ENCODE measurements at regions not wholly inside any gene's neighbourhood (a gene's known extent, or its start where the extent isn't known, plus 50 kb on each side); places are given as distances from the start of the nearest gene placed in this dataset.
A peak's percentile ranks its signal among the peaks of the same experiment; 100 is the strongest.

DNA sequence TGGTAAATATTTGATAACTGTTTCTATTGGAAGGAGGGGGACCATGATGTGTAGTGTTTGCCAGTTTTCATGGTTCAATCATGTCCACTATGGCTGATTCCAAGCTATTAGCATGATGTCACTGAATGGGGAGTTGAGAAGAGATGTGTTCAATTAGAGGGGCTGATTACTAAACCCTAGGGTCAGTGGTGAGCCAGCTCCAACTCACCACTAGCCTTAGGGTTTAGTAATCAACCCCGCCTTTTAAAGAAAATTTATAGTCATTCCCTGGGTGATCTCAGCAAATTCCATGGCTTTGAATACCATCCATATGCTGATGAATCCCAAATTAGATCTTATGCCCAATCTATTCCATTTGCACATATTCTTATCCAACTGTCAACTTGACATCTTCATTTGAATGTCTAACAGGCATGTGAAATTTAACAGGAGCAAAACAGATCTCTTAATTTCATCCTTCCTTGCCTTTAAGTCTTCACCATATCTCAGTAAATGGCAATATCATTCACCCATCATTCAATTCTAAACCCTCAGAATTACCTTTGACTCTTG is 98.8 kb downstream of the GCNT1 start:
- intact Hi-C loops (cut with DNase I), result no loop called here
- H3K4me3 ChIP-seq, result no peak overlapping the region
- H3K4me1 ChIP-seq, result no peaks in the 10 kb centered on the region
- no peaks in the 10 kb centered on the region for H3K36me3 ChIP-seq
- ATAC-seq (no peak), DNase-seq (no peak)
- no peaks in the 10 kb centered on the region for H3K9me3 ChIP-seq
- no peak overlapping the region for H3K27ac ChIP-seq
- TF ChIP-seq, protein P1, sequence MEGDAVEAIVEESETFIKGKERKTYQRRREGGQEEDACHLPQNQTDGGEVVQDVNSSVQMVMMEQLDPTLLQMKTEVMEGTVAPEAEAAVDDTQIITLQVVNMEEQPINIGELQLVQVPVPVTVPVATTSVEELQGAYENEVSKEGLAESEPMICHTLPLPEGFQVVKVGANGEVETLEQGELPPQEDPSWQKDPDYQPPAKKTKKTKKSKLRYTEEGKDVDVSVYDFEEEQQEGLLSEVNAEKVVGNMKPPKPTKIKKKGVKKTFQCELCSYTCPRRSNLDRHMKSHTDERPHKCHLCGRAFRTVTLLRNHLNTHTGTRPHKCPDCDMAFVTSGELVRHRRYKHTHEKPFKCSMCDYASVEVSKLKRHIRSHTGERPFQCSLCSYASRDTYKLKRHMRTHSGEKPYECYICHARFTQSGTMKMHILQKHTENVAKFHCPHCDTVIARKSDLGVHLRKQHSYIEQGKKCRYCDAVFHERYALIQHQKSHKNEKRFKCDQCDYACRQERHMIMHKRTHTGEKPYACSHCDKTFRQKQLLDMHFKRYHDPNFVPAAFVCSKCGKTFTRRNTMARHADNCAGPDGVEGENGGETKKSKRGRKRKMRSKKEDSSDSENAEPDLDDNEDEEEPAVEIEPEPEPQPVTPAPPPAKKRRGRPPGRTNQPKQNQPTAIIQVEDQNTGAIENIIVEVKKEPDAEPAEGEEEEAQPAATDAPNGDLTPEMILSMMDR (IDR thresholded peaks at IDR 0.05), result no peak
- no peaks in the 10 kb centered on the region for H3K27me3 ChIP-seq

GRCh38 chr9:76558465-76558864 is 99.5 kb downstream of the GCNT1 start:
- Histone ChIP-seq H3K27me3 (no peaks in the 10 kb centered on the region), H3K36me3 (no peaks in the 10 kb centered on the region), H3K4me1 (no peaks in the 10 kb centered on the region), H3K9me3 (no peaks in the 10 kb centered on the region), H3K27ac (no peak overlapping the region), H3K4me3 (no peak overlapping the region)
- ATAC-seq (no peak), DNase-seq (no peak)
- TF ChIP-seq, protein P1 (IDR thresholded peaks at IDR 0.05), result no peak
- intact Hi-C loops (cut with DNase I), result no loop called here

- no peaks in the 10 kb centered on the region for H3K9me3 ChIP-seq
- DNase-seq (no peak), ATAC-seq (peak; percentile 57)
- TF ChIP-seq, protein P1 (IDR thresholded peaks at IDR 0.05), result no peak
- H3K27me3 ChIP-seq, result no peaks in the 10 kb centered on the region
- no peaks in the 10 kb centered on the region for H3K36me3 ChIP-seq
- H3K4me3 ChIP-seq, result no peak overlapping the region
- no peaks in the 10 kb centered on the region for H3K4me1 ChIP-seq
- H3K27ac ChIP-seq, result no peak overlapping the region
- intact Hi-C loops (cut with DNase I), result no loop called here
Observed at GRCh38 chr9:76559286-76559685, 100.3 kb downstream of the GCNT1 start.

GRCh38 chr9:76560481-76560922 is 101.5 kb downstream of the GCNT1 start:
- Histone ChIP-seq H3K4me3 (no peak overlapping the region), H3K9me3 (no peaks in the 10 kb centered on the region), H3K27me3 (no peaks in the 10 kb centered on the region), H3K36me3 (no peaks in the 10 kb centered on the region), H3K4me1 (no peaks in the 10 kb centered on the region), H3K27ac (no peak overlapping the region)
- DNase-seq (no peak), ATAC-seq (no peak)
- TF ChIP-seq, protein P1 (IDR thresholded peaks at IDR 0.05), result no peak
- intact Hi-C loops (cut with DNase I), result no loop called here

DNA sequence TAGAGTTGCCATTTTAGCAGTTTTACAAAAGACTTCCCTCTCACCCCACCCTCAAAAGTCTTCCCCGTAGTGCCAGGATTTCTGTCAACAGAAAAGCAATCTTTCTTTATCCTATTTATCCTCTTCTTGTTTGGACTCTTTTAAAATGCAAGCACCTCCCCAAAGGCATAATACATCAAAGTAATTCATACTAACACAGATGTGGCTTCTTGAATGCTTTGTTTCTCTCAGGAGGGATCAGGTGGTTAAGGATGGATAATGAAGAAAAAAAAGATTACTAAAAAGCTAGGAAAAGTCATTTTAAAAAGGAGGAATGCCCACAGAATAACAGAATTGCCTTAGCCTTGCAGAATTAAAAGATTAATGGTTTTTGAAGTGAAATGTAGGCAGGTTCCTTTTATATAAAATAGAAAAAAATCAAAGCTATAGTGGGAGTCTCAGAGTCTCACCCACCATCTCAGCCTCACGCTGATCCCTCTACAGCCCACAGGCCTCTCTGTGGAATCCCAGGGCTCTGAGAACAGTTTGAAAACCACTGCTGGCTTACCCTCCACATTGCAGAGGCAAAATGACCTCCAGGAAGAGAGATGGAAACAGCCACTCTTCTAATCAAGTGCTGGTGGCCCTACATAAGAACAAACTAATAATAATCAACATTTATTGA is 102.2 kb downstream of the GCNT1 start:
- Histone ChIP-seq H3K4me1 (no peaks in the 10 kb centered on the region), H3K4me3 (no peak overlapping the region), H3K27ac (no peak overlapping the region), H3K36me3 (no peaks in the 10 kb centered on the region), H3K9me3 (no peaks in the 10 kb centered on the region), H3K27me3 (no peaks in the 10 kb centered on the region)
- ATAC-seq (no peak), DNase-seq (no peak)
- TF ChIP-seq, protein P1 (IDR thresholded peaks at IDR 0.05), result no peak
- intact Hi-C loops (cut with DNase I), result no loop called here
